GM12878 (cell line): ENCODE measurements at regions not wholly inside any gene's neighbourhood (a gene's known extent, or its start where the extent isn't known, plus 50 kb on each side); places are given as distances from the start of the nearest gene placed in this dataset.

ENCODE experiments used
- ATAC-seq: fragments of 200-7000 bp; cut with Tn5 transposase; 3 replicates; pipeline ENCODE4 v1.9.1; 2020; ENCODE audit warnings: mild to moderate bottlenecking, moderate library complexity
- BruUV-seq: library from RNA; stranded (reverse); fragments of 400-500 nt; replicated peaks from 2 replicates; lab custom pipeline; 2021; lab: Mats Ljungman, UMichigan
- CTCF ChIA-PET: fragments of 300-600 bp; sonication (Branson Sonifier 250); formaldehyde crosslinking; extraction: SDS; loops from one replicate; lab custom pipeline; 2021; ENCODE audit warnings: inconsistent platforms; lab: Yijun Ruan, JAX
- POLR2A ChIA-PET: fragments of 350-600 bp; formaldehyde crosslinking; extraction: SDS; loops from one replicate; lab custom pipeline; 2021; ENCODE audit warnings: inconsistent platforms; lab: Charles Lee
- RAD21 ChIA-PET: fragments of 300-600 bp; sonication (Branson Sonifier 250); formaldehyde crosslinking; loops from one replicate; lab custom pipeline; 2023; ENCODE audit warnings: antibody characterized with exemption; ENCODE audit not compliant: unreplicated experiment; lab: Charles Lee
- SMC1A ChIA-PET: fragments of 300-600 bp; sonication (Branson Sonifier 250); formaldehyde crosslinking; loops from one replicate; lab custom pipeline; 2023; ENCODE audit not compliant: unreplicated experiment, uncharacterized antibody; lab: Charles Lee
- DNase-seq: peaks from one replicate; pipeline ENCODE4 v3.0.0-alpha.2; 2011; ENCODE audit warnings: low read depth, low spot score
- FAIRE-seq: peaks from 3 replicates; lab custom pipeline; 2011; peaks lifted over from hg19 to GRCh38; lab: Jason Lieb, UNC
- H2AFZ ChIP-seq: 2 replicates; pipeline ENCODE4 v1.6.0; 2011; ENCODE audit warnings: low read depth, low read length, control low read depth; ENCODE audit not compliant: control insufficient read depth
- H3K27ac ChIP-seq: 2 replicates; pipeline ENCODE4 v1.5.1; 2011; ENCODE audit warnings: control low read depth; ENCODE audit not compliant: control insufficient read depth, insufficient read depth
- H3K27me3 ChIP-seq, 2 experiments: replicated peaks in 1 of 2; 2 replicates each; pipeline versions ENCODE4 v1.6.0 to v1.6.1; 2011; ENCODE audit warnings: low read length in 1 of 2; ENCODE audit not compliant: control insufficient read depth in 2 of 2, insufficient read depth in 2 of 2
- H3K36me3 ChIP-seq, 2 experiments: 2 replicates each; pipeline ENCODE4 v1.5.1; 2011; ENCODE audit warnings: low read length in 1 of 2; ENCODE audit not compliant: control insufficient read depth in 2 of 2, insufficient read depth in 2 of 2
- H3K4me1 ChIP-seq: 2 replicates; pipeline ENCODE4 v1.6.1; 2011; ENCODE audit warnings: mild to moderate bottlenecking, low read length, moderate library complexity, mixed read lengths; ENCODE audit not compliant: control insufficient read depth, insufficient read depth
- H3K4me2 ChIP-seq: 2 replicates; pipeline ENCODE4 v1.6.0; 2011; ENCODE audit warnings: control low read depth; ENCODE audit not compliant: control insufficient read depth, insufficient read depth
- H3K4me3 ChIP-seq: fragments of 200-600 bp; sonication (generic); 2 replicates; pipeline ENCODE4 v1.5.1; 2016
- H3K79me2 ChIP-seq: 2 replicates; pipeline ENCODE4 v1.6.0; 2011; ENCODE audit warnings: low read length; ENCODE audit not compliant: control insufficient read depth, insufficient read depth
- H3K9ac ChIP-seq: 2 replicates; pipeline ENCODE4 v1.8.0; 2011; ENCODE audit warnings: low read length, control low read depth, mixed read lengths; ENCODE audit not compliant: control insufficient read depth, insufficient read depth
- H3K9me3 ChIP-seq: replicated peaks from 3 replicates; pipeline ENCODE4 v1.5.1; 2011; ENCODE audit warnings: mild to moderate bottlenecking, low read length; ENCODE audit not compliant: control insufficient read depth, insufficient read depth
- H4K20me1 ChIP-seq: 2 replicates; pipeline ENCODE4 v1.6.0; 2011; ENCODE audit not compliant: control insufficient read depth, insufficient read depth
- CEBPZ ChIP-seq: fragments of 150-350 bp; IDR thresholded peaks from 2 replicates; pipeline ENCODE4 v1.6.1; 2016; ENCODE audit warnings: low read depth, low read length
- CREM ChIP-seq: IDR thresholded peaks from 2 replicates; pipeline ENCODE4 v1.6.1; 2014; ENCODE audit warnings: antibody characterized with exemption, low read depth
- EED ChIP-seq: sonication (generic); IDR thresholded peaks from 2 replicates; pipeline ENCODE4 v1.6.1; 2016; ENCODE audit warnings: antibody characterized with exemption, low read depth
- KLF5 ChIP-seq: fragments of 450-650 bp; IDR thresholded peaks from 2 replicates; pipeline ENCODE4 v1.6.1; 2014; ENCODE audit warnings: mild to moderate bottlenecking; ENCODE audit not compliant: partially characterized antibody
- NR2C2 ChIP-seq: IDR thresholded peaks from 2 replicates; pipeline ENCODE4 v1.6.1; 2011; ENCODE audit warnings: borderline replicate concordance, low read depth; ENCODE audit not compliant: control insufficient read depth, insufficient read length
- POU2F2 ChIP-seq: IDR thresholded peaks from 3 replicates; pipeline ENCODE4 v1.6.1; 2011; ENCODE audit warnings: low read depth, mild to moderate bottlenecking, low read length, borderline replicate concordance
- RAD21 ChIP-seq: IDR thresholded peaks from 2 replicates; pipeline ENCODE4 v1.6.1; 2011; ENCODE audit warnings: mild to moderate bottlenecking, low read depth, low read length, moderate library complexity; ENCODE audit not compliant: insufficient read depth
- RUNX3 ChIP-seq: IDR thresholded peaks from 2 replicates; pipeline ENCODE4 v1.6.1; 2012; ENCODE audit warnings: low read length, inconsistent platforms
- ZBED1 ChIP-seq: IDR thresholded peaks from 2 replicates; pipeline ENCODE4 v1.6.1; 2016; ENCODE audit warnings: borderline replicate concordance
- ZNF622 ChIP-seq: fragments of 450-650 bp; IDR thresholded peaks from 2 replicates; pipeline ENCODE4 v1.6.1; 2017; ENCODE audit warnings: mild to moderate bottlenecking, inconsistent platforms
- WGBS: methylation state at CpG from one replicate; pipeline ENCODE4 v1.1.6; 2016; ENCODE audit warnings: low lambda C conversion rate; ENCODE audit not compliant: insufficient replicate concordance, insufficient coverage; ENCODE audit errors: missing lambda C conversion rate; 5-methylcytosine and 5-hydroxymethylcytosine counted together
- in situ Hi-C: fragments of 300-500 bp; cut with MboI; formaldehyde crosslinking; loops from 9 replicates; pipeline ENCODE4 v1.14.3; 2018; ENCODE audit warnings: mixed read lengths
- intact Hi-C: fragments of 100-400 bp; cut with micrococcal nuclease; formaldehyde crosslinking; loops from one replicate; pipeline ENCODE4 v1.14.2; 2022; ENCODE audit not compliant: unreplicated experiment

DNA sequence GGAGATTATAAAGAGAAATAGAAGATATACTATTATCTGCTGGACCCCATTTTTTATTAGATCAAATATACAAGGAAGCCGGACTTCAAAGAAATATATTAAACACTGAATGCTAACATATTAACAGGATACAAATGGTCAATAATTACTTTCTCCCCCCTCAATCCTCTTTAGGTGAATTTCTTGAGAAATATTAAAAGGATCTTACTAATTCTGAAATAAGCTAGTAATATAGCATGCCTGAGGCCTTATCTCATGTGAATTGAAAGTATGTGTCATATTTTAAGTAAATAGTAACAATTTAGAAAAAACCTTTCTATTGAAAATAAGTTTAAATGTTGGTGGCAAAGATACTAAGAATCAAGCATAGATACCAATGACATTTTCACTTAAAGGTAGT is 954.7 kb upstream of the MAN1A1 start:
- intact Hi-C loops, result no loop called here
- no peak overlapping the region for H3K27ac ChIP-seq
- ATAC-seq, result no peak
- no peak overlapping the region for H3K9ac ChIP-seq
- no peaks in the 10 kb centered on the region for H3K36me3 ChIP-seq
- ChIA-PET CTCF (no interaction called here), SMC1A (no interaction called here), RAD21 (no interaction called here), POLR2A (no interaction called here)
- no TSS peak for BruUV-seq
- no peak overlapping the region for H3K4me2 ChIP-seq
- 83% methylated on average over 1 of the region's 1 CpG for WGBS
- no peak for FAIRE-seq
- in situ Hi-C loops, result no loop called here
- H2AFZ ChIP-seq, result no peak overlapping the region
- no peaks in the 10 kb centered on the region for H3K4me1 ChIP-seq
- no peak overlapping the region for H3K4me3 ChIP-seq
- H3K27me3 ChIP-seq, result no peaks in the 10 kb centered on the region
- no peaks in the 10 kb centered on the region for H3K9me3 ChIP-seq
- TF ChIP-seq ZNF622 (no peak), NR2C2 (no peak), ZBED1 (no peak), RUNX3 (no peak), EED (no peak), CREM (no peak), KLF5 (no peak), POU2F2 (no peak), RAD21 (no peak), CEBPZ (no peak)
- no peaks in the 10 kb centered on the region for H3K79me2 ChIP-seq
- H4K20me1 ChIP-seq, result no peaks in the 10 kb centered on the region
- DNase-seq, result no peak
